ENCODE measurements at regions not wholly inside any gene's neighbourhood (a gene's known extent, or its start where the extent isn't known, plus 50 kb on each side); places are given as distances from the start of the nearest gene placed in this dataset.

GRCh38 chr5:17434982-17435381 lies 63.0 kb upstream of the TAF11L2 start:
- TF ChIP-seq ZFX (IDR thresholded peaks at IDR 0.05), result no peak
- TF ChIP-seq CTCF (conservative IDR thresholded peaks at IDR 0.05), result no peak

GRCh38 chr5:17436350-17436749 lies 61.7 kb upstream of the TAF11L2 start:
- H3K27ac ChIP-seq, result no peak overlapping the region
- TF ChIP-seq CTCF (conservative IDR thresholded peaks at IDR 0.05) (no peak), ZFX (IDR thresholded peaks at IDR 0.05) (no peak)

More at GRCh38 chr5:17434982-17435381, 63.0 kb upstream of the TAF11L2 start:
- H3K27ac ChIP-seq, result no peak overlapping the region

GRCh38 chr5:17436761-17437221 lies 61.2 kb upstream of the TAF11L2 start:
- no peak overlapping the region for H3K27ac ChIP-seq
- no peak for TF ChIP-seq CTCF (conservative IDR thresholded peaks at IDR 0.05)
- TF ChIP-seq ZFX (IDR thresholded peaks at IDR 0.05), result no peak

GRCh38 chr5:17438027-17438426 lies 60.0 kb upstream of the TAF11L2 start:
- TF ChIP-seq CTCF (conservative IDR thresholded peaks at IDR 0.05), result no peak
- no peak for TF ChIP-seq ZFX (IDR thresholded peaks at IDR 0.05)
- H3K27ac ChIP-seq, result no peak overlapping the region

GRCh38 chr5:17439956-17440355 lies 58.1 kb upstream of the TAF11L2 start:
- no peak overlapping the region for H3K27ac ChIP-seq
- TF ChIP-seq CTCF (conservative IDR thresholded peaks at IDR 0.05) (no peak), ZFX (IDR thresholded peaks at IDR 0.05) (no peak)

GRCh38 chr5:17440766-17441165 lies 57.3 kb upstream of the TAF11L2 start:
- no peak overlapping the region for H3K27ac ChIP-seq
- TF ChIP-seq CTCF (conservative IDR thresholded peaks at IDR 0.05) (no peak), ZFX (IDR thresholded peaks at IDR 0.05) (no peak)

- TF ChIP-seq ZFX (IDR thresholded peaks at IDR 0.05) (no peak), CTCF (conservative IDR thresholded peaks at IDR 0.05) (no peak)
- no peak overlapping the region for H3K27ac ChIP-seq
These were observed 56.7 kb upstream of the TAF11L2 start for GRCh38 chr5:17441351-17441750.

Data from C4-2B (cell line).